ENCODE measurements at regions not wholly inside any gene's neighbourhood (a gene's known extent, or its start where the extent isn't known, plus 50 kb on each side); places are given as distances from the start of the nearest gene placed in this dataset.

DNA sequence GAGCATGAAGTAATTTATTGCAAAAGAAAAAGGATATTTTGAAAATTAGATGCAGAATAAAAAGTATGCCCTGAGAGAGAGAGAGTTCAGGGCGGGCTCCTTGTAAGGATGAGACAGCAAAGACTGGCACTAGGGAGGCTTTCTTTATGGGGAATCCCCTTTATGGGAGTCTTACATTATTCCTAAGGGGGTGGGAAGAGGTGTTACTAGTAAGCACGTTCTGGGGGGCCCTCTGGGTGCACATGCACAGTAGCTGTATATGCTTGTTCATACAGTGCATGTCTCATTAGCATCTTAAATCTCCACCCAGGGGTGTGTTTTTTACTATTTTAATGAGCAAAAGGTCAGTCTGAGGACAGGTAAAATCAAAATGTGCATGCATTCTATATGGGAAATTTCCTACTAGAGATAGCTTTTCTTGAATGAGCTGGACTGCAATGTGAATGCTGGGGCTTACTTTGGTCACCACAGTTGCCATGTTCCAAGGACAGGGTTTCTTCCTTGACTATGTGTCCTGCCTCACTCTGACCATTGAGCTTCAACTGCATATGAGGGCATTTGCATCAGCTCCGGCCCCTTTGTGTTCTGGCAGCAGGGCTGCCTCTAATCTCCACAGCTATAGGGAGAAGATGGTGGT lies 614.1 kb downstream of the NUF2 start (continued):
- TF ChIP-seq, protein P1, sequence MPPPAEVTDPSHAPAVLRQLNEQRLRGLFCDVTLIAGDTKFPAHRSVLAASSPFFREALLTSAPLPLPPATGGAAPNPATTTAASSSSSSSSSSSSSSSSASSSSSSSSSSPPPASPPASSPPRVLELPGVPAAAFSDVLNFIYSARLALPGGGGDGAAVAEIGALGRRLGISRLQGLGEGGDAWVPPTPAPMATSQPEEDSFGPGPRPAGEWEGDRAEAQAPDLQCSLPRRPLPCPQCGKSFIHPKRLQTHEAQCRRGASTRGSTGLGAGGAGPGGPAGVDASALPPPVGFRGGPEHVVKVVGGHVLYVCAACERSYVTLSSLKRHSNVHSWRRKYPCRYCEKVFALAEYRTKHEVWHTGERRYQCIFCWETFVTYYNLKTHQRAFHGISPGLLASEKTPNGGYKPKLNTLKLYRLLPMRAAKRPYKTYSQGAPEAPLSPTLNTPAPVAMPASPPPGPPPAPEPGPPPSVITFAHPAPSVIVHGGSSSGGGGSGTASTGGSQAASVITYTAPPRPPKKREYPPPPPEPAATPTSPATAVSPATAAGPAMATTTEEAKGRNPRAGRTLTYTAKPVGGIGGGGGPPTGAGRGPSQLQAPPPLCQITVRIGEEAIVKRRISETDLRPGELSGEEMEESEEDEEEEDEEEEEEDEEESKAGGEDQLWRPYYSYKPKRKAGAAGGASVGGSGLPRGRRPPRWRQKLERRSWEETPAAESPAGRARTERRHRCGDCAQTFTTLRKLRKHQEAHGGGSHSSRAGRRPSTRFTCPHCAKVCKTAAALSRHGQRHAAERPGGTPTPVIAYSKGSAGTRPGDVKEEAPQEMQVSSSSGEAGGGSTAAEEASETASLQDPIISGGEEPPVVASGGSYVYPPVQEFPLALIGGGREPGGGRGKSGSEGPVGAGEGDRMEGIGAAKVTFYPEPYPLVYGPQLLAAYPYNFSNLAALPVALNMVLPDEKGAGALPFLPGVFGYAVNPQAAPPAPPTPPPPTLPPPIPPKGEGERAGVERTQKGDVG (CRISPR knock-in tag; IDR thresholded peaks at IDR 0.05), result no peak
- TF ChIP-seq, protein P2, sequence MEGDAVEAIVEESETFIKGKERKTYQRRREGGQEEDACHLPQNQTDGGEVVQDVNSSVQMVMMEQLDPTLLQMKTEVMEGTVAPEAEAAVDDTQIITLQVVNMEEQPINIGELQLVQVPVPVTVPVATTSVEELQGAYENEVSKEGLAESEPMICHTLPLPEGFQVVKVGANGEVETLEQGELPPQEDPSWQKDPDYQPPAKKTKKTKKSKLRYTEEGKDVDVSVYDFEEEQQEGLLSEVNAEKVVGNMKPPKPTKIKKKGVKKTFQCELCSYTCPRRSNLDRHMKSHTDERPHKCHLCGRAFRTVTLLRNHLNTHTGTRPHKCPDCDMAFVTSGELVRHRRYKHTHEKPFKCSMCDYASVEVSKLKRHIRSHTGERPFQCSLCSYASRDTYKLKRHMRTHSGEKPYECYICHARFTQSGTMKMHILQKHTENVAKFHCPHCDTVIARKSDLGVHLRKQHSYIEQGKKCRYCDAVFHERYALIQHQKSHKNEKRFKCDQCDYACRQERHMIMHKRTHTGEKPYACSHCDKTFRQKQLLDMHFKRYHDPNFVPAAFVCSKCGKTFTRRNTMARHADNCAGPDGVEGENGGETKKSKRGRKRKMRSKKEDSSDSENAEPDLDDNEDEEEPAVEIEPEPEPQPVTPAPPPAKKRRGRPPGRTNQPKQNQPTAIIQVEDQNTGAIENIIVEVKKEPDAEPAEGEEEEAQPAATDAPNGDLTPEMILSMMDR (IDR thresholded peaks at IDR 0.05 in 2 of 3, conservative IDR thresholded peaks at IDR 0.05 in 1 of 3; ENCODE audit: control insufficient read depth in 2 of 3, extremely low read depth in 1 of 3, insufficient read depth in 1 of 3, low read depth in 3 of 3, low read length in 3 of 3), result no peak
- no peak for TF ChIP-seq HDGF (IDR thresholded peaks at IDR 0.05)
- TF ChIP-seq, protein P3, sequence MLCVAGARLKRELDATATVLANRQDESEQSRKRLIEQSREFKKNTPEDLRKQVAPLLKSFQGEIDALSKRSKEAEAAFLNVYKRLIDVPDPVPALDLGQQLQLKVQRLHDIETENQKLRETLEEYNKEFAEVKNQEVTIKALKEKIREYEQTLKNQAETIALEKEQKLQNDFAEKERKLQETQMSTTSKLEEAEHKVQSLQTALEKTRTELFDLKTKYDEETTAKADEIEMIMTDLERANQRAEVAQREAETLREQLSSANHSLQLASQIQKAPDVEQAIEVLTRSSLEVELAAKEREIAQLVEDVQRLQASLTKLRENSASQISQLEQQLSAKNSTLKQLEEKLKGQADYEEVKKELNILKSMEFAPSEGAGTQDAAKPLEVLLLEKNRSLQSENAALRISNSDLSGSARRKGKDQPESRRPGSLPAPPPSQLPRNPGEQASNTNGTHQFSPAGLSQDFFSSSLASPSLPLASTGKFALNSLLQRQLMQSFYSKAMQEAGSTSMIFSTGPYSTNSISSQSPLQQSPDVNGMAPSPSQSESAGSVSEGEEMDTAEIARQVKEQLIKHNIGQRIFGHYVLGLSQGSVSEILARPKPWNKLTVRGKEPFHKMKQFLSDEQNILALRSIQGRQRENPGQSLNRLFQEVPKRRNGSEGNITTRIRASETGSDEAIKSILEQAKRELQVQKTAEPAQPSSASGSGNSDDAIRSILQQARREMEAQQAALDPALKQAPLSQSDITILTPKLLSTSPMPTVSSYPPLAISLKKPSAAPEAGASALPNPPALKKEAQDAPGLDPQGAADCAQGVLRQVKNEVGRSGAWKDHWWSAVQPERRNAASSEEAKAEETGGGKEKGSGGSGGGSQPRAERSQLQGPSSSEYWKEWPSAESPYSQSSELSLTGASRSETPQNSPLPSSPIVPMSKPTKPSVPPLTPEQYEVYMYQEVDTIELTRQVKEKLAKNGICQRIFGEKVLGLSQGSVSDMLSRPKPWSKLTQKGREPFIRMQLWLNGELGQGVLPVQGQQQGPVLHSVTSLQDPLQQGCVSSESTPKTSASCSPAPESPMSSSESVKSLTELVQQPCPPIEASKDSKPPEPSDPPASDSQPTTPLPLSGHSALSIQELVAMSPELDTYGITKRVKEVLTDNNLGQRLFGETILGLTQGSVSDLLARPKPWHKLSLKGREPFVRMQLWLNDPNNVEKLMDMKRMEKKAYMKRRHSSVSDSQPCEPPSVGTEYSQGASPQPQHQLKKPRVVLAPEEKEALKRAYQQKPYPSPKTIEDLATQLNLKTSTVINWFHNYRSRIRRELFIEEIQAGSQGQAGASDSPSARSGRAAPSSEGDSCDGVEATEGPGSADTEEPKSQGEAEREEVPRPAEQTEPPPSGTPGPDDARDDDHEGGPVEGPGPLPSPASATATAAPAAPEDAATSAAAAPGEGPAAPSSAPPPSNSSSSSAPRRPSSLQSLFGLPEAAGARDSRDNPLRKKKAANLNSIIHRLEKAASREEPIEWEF (IDR thresholded peaks at IDR 0.05; ENCODE audit: insufficient replicate concordance, low read depth, low read length), result no peak
- no peak for TF ChIP-seq TAF1 (IDR thresholded peaks at IDR 0.05; ENCODE audit: borderline replicate concordance, low read depth, low read length)
- TF ChIP-seq, protein P4, sequence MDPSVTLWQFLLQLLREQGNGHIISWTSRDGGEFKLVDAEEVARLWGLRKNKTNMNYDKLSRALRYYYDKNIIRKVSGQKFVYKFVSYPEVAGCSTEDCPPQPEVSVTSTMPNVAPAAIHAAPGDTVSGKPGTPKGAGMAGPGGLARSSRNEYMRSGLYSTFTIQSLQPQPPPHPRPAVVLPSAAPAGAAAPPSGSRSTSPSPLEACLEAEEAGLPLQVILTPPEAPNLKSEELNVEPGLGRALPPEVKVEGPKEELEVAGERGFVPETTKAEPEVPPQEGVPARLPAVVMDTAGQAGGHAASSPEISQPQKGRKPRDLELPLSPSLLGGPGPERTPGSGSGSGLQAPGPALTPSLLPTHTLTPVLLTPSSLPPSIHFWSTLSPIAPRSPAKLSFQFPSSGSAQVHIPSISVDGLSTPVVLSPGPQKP (IDR thresholded peaks at IDR 0.05; ENCODE audit: low read depth, low read length), result no peak
- TF ChIP-seq CHD4 (IDR thresholded peaks at IDR 0.05), result no peak
- TF ChIP-seq SUPT20H (IDR thresholded peaks at IDR 0.05; ENCODE audit: borderline replicate concordance, control insufficient read depth, low read depth, low read length), result no peak
